ENCODE measurements at regions not wholly inside any gene's neighbourhood (a gene's known extent, or its start where the extent isn't known, plus 50 kb on each side); places are given as distances from the start of the nearest gene placed in this dataset.

DNA sequence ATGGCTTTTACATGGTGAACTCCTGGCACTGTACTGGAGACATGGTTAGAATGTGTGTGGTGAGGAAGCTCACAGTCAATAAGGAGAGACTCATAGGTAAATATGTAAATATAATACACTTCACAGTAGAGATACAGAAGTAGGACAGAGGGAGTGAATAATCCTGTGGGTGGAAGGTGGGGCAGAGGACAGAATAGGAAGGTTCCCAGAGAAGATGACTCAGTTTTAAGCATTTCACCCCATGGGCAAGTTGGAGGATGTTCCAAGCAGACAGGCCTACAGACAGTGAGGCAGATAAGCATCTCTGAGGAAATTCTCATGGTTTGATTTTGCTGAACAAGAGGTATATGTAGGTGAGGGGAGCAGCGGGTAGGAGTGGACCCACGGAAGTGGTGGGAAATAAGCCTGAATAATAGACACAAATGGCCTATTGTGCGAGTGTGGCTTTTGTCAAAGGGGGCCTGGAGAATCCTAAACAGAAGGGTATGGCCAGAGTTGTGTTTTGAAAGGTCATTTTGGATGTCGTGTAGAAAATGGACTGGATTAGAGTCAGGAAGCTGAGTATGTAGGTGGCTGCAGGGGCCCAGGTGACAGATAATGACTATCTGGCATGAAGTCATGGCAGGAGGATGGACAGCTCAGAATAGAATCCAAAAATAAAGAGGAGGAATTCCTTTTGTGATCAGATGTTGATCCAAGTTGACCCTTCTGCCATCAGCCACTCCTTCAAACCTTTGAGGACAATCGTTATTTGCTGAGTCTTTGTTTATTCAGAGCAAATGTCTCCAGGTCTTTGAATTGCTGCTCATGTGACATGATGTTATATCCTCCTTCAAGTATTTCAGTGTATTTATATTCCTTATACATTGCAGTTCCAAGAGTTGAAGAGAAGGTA is 97.3 kb upstream of the THRB start:
- Histone ChIP-seq H3K4me1 (peaks cover 0 to 45% (median 0%) of the 10 kb centered on the region in 3 donors), H3K27ac (peak overlapping the region in 2 of 4 donors; percentile 0 to 3), H3K27me3 (no peaks in the 10 kb centered on the region), H3K9me3 (no peaks in the 10 kb centered on the region), H3K4me3 (no peak overlapping the region), H3K36me3 (no peaks in the 10 kb centered on the region)
- no peak for DNase-seq
- 46 to 58% methylated on average over 5 of the region's 5 CpGs for WGBS, 2 donors
- intact Hi-C loops (cut with DNase I), result no loop called here
- TF ChIP-seq POLR2A (IDR thresholded peaks at IDR 0.05), result no peak
- TF ChIP-seq, protein P1, sequence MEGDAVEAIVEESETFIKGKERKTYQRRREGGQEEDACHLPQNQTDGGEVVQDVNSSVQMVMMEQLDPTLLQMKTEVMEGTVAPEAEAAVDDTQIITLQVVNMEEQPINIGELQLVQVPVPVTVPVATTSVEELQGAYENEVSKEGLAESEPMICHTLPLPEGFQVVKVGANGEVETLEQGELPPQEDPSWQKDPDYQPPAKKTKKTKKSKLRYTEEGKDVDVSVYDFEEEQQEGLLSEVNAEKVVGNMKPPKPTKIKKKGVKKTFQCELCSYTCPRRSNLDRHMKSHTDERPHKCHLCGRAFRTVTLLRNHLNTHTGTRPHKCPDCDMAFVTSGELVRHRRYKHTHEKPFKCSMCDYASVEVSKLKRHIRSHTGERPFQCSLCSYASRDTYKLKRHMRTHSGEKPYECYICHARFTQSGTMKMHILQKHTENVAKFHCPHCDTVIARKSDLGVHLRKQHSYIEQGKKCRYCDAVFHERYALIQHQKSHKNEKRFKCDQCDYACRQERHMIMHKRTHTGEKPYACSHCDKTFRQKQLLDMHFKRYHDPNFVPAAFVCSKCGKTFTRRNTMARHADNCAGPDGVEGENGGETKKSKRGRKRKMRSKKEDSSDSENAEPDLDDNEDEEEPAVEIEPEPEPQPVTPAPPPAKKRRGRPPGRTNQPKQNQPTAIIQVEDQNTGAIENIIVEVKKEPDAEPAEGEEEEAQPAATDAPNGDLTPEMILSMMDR (IDR thresholded peaks at IDR 0.05), result no peak

DNA sequence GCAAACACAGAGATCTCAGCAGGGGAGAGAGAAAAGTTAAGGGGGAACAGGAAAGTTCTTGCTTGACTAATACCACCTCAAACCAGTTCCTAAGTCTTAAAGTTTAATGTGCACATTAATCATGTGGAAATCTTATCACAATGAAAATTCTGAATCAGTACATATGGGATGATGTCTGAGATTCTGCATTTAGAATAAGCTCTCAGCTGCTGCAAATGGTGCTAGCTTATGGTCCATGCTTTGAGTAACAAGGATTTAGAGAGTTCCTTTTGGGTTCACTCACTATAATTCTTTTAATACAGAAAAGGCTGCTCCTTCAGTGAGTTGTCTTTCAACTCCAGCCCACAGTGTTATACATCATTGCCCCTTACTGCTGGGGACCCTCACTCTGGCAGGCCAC is 99.5 kb upstream of the THRB start:
- Histone ChIP-seq H3K27me3 (no peaks in the 10 kb centered on the region), H3K27ac (no peak overlapping the region), H3K4me1 (peaks cover 0 to 50% (median 1%) of the 10 kb centered on the region in 3 donors), H3K36me3 (no peaks in the 10 kb centered on the region), H3K4me3 (no peak overlapping the region), H3K9me3 (no peaks in the 10 kb centered on the region)
- DNase-seq, result no peak
- intact Hi-C loops (cut with DNase I), result no loop called here
- no peak for TF ChIP-seq POLR2A (IDR thresholded peaks at IDR 0.05)
- TF ChIP-seq, protein P1 (IDR thresholded peaks at IDR 0.05), result no peak

DNA sequence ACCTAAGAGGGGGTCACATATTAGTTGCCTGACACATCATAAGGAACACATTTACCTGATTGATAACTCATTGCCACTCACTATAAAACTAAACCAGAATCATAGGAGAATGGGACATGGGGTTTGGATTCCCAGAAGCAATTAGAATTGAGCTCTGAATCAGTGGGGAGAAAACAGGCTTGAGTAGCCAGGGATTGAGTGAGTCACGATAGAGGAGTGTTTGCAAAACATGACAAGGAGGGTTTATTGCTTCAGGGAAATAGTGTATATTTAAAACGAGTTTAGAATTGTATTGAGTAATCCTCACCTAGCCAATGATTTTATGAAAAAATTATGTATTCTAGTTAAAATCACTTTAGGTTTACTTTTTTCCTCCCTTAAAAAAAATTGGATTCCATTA is 101.1 kb upstream of the THRB start:
- intact Hi-C loops (cut with DNase I), result no loop called here

DNA sequence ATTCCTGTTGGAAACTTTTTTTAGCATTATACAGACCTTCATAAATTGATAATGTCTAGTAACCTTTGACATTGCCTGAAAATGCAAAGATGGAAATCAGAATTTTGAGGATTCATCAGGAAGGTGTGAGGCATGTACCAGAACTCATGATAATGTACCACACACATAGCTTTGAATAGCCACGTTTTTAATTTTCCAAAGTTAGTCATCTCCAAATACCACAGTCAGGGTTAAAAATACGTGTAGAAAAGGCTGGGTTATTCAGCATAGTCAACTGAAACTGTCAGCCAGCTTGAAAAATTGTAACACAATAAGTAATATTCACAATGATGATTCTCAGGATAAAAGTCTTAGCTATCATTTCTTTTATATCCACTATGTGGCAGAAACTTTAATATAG is 102.0 kb upstream of the THRB start:
- Histone ChIP-seq H3K27me3 (no peaks in the 10 kb centered on the region), H3K27ac (no peak overlapping the region), H3K36me3 (no peaks in the 10 kb centered on the region), H3K4me3 (no peak overlapping the region), H3K4me1 (peaks cover 0 to 41% (median 5%) of the 10 kb centered on the region in 3 donors), H3K9me3 (no peaks in the 10 kb centered on the region)
- intact Hi-C loops (cut with DNase I), result no loop called here
- no peak for DNase-seq
- 33 to 37% methylated on average over 2 of the region's 2 CpGs for WGBS, 2 donors
- no peak for TF ChIP-seq POLR2A (IDR thresholded peaks at IDR 0.05)
- TF ChIP-seq, protein P1 (IDR thresholded peaks at IDR 0.05), result no peak

More for the DNA sequence above, 101.1 kb upstream of the THRB start:
- Histone ChIP-seq H3K9me3 (no peaks in the 10 kb centered on the region), H3K4me1 (peaks cover 0 to 46% (median 5%) of the 10 kb centered on the region in 3 donors), H3K4me3 (no peak overlapping the region), H3K36me3 (no peaks in the 10 kb centered on the region), H3K27me3 (no peaks in the 10 kb centered on the region), H3K27ac (peak overlapping the region in 3 of 4 donors; percentile 15 to 23 (median 18))
- 18 to 24% methylated on average over 2 of the region's 2 CpGs for WGBS, 2 donors
- TF ChIP-seq, protein P1 (IDR thresholded peaks at IDR 0.05), result no peak
- DNase-seq, result no peak

DNA sequence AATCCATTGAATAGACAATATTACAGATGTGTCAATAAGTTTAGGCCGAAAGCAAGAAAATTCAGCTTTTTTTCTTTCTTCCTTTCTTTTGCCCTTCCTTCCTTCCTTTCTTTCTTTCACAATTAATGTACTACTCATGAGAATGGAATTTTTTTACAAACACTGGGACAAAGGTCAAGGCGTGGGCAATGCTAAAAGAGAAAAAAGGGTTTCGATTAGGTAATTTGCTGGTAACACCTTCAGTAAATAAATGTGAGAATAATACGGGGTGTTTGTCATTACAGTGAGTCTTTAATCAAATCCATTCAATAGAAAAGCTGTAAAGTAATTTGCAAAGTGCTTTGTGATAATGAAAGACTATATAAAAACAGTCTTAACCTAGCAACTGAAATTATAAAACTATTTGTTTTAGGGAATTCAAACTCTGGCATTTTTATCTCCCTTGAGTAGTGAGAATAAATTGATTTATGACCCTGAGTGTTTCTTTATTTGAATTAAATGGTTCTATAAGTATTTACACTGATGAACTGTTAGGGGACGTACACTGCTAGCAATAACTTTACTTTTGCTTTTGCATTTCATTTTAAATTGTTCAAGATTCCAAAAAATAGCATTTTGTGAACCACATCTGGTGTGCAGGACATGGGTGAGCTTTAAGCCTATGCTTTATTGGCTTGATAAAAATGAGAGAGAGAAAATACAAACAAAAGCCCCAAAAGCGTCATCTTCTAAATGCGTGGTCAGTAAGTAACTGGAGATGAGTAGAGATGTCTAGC is 104.2 kb upstream of the THRB start:
- WGBS, 2 donors, result 35 to 43% methylated on average over 7 of the region's 7 CpGs
- no peaks in the 10 kb centered on the region for H3K27me3 ChIP-seq
- H3K4me1 ChIP-seq, result peaks cover 0 to 34% (median 5%) of the 10 kb centered on the region in 3 donors
- H3K36me3 ChIP-seq, result no peaks in the 10 kb centered on the region
- intact Hi-C loops (cut with DNase I), result no loop called here
- H3K27ac ChIP-seq, result peak overlapping the region in 2 of 4 donors; percentile 12 to 58
- H3K4me3 ChIP-seq, result no peak overlapping the region
- H3K9me3 ChIP-seq, result no peaks in the 10 kb centered on the region
- TF ChIP-seq, protein P1 (IDR thresholded peaks at IDR 0.05), result no peak
- TF ChIP-seq POLR2A (IDR thresholded peaks at IDR 0.05), result no peak
- DNase-seq, result no peak
